ENCODE measurements at regions not wholly inside any gene's neighbourhood (a gene's known extent, or its start where the extent isn't known, plus 50 kb on each side); places are given as distances from the start of the nearest gene placed in this dataset.

- TF ChIP-seq POLR2A (IDR thresholded peaks at IDR 0.05), result no peak
- no peak for TF ChIP-seq CTCF (IDR thresholded peaks at IDR 0.05)
Measured at GRCh38 chr11:95487391-95487790, 256.4 kb upstream of the SESN3 start.
